GM23338 (cell line): ENCODE measurements at regions not wholly inside any gene's neighbourhood (a gene's known extent, or its start where the extent isn't known, plus 50 kb on each side); places are given as distances from the start of the nearest gene placed in this dataset.

Source experiments
- ATAC-seq: fragments of 200-7000 bp; cut with Tn5 transposase; 3 replicates; pipeline ENCODE4 v1.9.1; 2020
- DNase-seq: peaks from one replicate; pipeline ENCODE4 v3.0.0-alpha.2; 2015; ENCODE audit warnings: low spot score
- H2AFZ ChIP-seq: fragments of 200-600 bp; sonication (generic); 2 replicates; pipeline ENCODE4 v1.8.0; 2016; ENCODE audit warnings: antibody characterized with exemption, mild to moderate bottlenecking, moderate library complexity
- H3F3A ChIP-seq: fragments of 200-600 bp; sonication (generic); replicated peaks from 2 replicates; pipeline ENCODE4 v1.8.0; 2017; ENCODE audit warnings: antibody characterized with exemption, mixed run types, low read depth
- H3K27ac ChIP-seq: fragments of 200-600 bp; sonication (generic); 2 replicates; pipeline ENCODE4 v1.6.1; 2016; ENCODE audit warnings: low read depth
- H3K27me3 ChIP-seq: fragments of 200-600 bp; sonication (generic); 2 replicates; pipeline ENCODE4 v1.8.0; 2016; ENCODE audit warnings: mild to moderate bottlenecking, mixed run types, moderate library complexity; ENCODE audit not compliant: insufficient read depth
- H3K36me3 ChIP-seq: fragments of 200-600 bp; sonication (generic); 2 replicates; pipeline ENCODE4 v1.8.0; 2016; ENCODE audit warnings: mild to moderate bottlenecking; ENCODE audit not compliant: insufficient read depth
- H3K4me1 ChIP-seq: fragments of 200-600 bp; sonication (generic); 2 replicates; pipeline ENCODE4 v1.8.0; 2016; ENCODE audit warnings: mild to moderate bottlenecking, moderate library complexity; ENCODE audit not compliant: insufficient read depth
- H3K4me2 ChIP-seq: fragments of 200-600 bp; sonication (generic); 2 replicates; pipeline ENCODE4 v1.7.1; 2017; ENCODE audit warnings: mixed run types
- H3K4me3 ChIP-seq: fragments of 200-600 bp; sonication (generic); 2 replicates; pipeline ENCODE4 v1.6.1; 2016; ENCODE audit warnings: mixed run types
- H3K79me2 ChIP-seq: fragments of 200-600 bp; sonication (generic); replicated peaks from 2 replicates; pipeline ENCODE4 v1.8.0; 2017; ENCODE audit warnings: mild to moderate bottlenecking; ENCODE audit not compliant: insufficient read depth
- H3K9me2 ChIP-seq: fragments of 200-600 bp; sonication (generic); 2 replicates; pipeline ENCODE4 v1.8.0; 2017; ENCODE audit not compliant: insufficient read depth
- H4K20me1 ChIP-seq: fragments of 200-600 bp; sonication (generic); replicated peaks from 2 replicates; pipeline ENCODE4 v1.8.0; 2017; ENCODE audit warnings: mild to moderate bottlenecking; ENCODE audit not compliant: insufficient read depth
- H3K27ac Mint-ChIP-seq: 2 replicates; pipeline ENCODE4 v1.8.0; 2020; ENCODE audit warnings: inconsistent platforms, mild to moderate bottlenecking, moderate library complexity, mixed read lengths
- H3K27me3 Mint-ChIP-seq: 3 replicates; pipeline ENCODE4 v1.8.0; 2022; ENCODE audit warnings: low read depth, mild to moderate bottlenecking, moderate library complexity, mixed read lengths, inconsistent platforms; ENCODE audit not compliant: insufficient read depth, poor library complexity
- H3K36me3 Mint-ChIP-seq: 3 replicates; pipeline ENCODE4 v1.8.0; 2021; ENCODE audit warnings: low read depth, mild to moderate bottlenecking, inconsistent platforms, moderate library complexity, mixed read lengths
- H3K4me1 Mint-ChIP-seq: 3 replicates; pipeline ENCODE4 v1.8.0; 2020; ENCODE audit warnings: mild to moderate bottlenecking, inconsistent platforms, mixed read lengths
- H3K4me3 Mint-ChIP-seq: 3 replicates; pipeline ENCODE4 v1.8.0; 2021; ENCODE audit warnings: moderate library complexity, mild to moderate bottlenecking, inconsistent platforms, mixed read lengths
- H3K9me3 Mint-ChIP-seq: 3 replicates; pipeline ENCODE4 v1.8.0; 2020; ENCODE audit warnings: moderate library complexity, mild to moderate bottlenecking, inconsistent platforms, mixed read lengths
- CREB1 ChIP-seq: fragments of 250-450 bp; sonication (Bioruptor Pico); IDR thresholded peaks from 2 replicates; pipeline ENCODE4 v1.5.0; 2020; ENCODE audit warnings: low read depth, mild to moderate bottlenecking, moderate library complexity
- EZH2phosphoT487 ChIP-seq: fragments of 200-600 bp; sonication (generic); IDR thresholded peaks from one replicate; pipeline ENCODE4 v1.8.1; 2018; ENCODE audit warnings: antibody characterized with exemption; ENCODE audit not compliant: unreplicated experiment
- ZNF114 ChIP-seq: fragments of 250-450 bp; sonication (Bioruptor Pico); IDR thresholded peaks from 2 replicates; pipeline ENCODE4 v1.5.0; 2020; ENCODE audit warnings: mild to moderate bottlenecking, moderate library complexity
- TF ChIP-seq, protein P1 (sequence below): fragments of 250-450 bp; sonication (Bioruptor Pico); IDR thresholded peaks from 2 replicates; pipeline ENCODE4 v1.5.0; 2020; ENCODE audit warnings: mild to moderate bottlenecking, moderate library complexity
- TF ChIP-seq, protein P2 (sequence below): IDR thresholded peaks from 2 replicates; pipeline ENCODE4 v1.6.1; 2016; ENCODE audit warnings: antibody characterized with exemption
- TF ChIP-seq, protein P3 (sequence below): IDR thresholded peaks from one replicate; pipeline ENCODE4 v1.6.1; 2018; ENCODE audit warnings: antibody characterized with exemption; ENCODE audit not compliant: unreplicated experiment
- TF ChIP-seq, protein P4 (sequence below), 2 experiments: fragments of 200-600 bp in 1 of 2; sonication (generic) in 1 of 2; conservative IDR thresholded peaks; 2 replicates each; pipeline versions ENCODE4 v1.5.1 to v1.6.1; 2016 to 2017; ENCODE audit warnings: antibody characterized with exemption in 2 of 2, low read depth in 2 of 2, mild to moderate bottlenecking in 2 of 2, moderate library complexity in 1 of 2

DNA sequence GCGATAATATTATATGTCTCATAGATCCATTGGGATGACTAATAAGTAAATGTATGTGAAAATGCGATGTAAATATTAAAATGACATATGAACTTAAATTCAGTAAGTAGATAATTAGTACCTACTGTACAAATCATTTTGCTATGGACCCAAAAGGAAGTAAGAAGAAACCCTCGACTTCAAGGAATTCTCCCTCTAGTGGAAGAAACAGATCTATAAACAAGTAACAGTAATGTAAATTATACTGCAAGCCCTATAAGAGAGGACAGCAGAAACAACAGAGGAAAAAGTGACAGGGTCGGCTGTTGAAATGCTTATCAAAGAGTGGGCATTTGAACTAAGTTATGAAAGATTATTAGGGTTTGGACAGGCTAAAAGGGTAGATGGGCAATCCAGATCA, 320.3 kb downstream of the DMAC1 start:
- H3K9me3 Mint-ChIP-seq, result no peaks in the 10 kb centered on the region
- no peak for ATAC-seq
- no peaks in the 10 kb centered on the region for H3K36me3 ChIP-seq

DNA sequence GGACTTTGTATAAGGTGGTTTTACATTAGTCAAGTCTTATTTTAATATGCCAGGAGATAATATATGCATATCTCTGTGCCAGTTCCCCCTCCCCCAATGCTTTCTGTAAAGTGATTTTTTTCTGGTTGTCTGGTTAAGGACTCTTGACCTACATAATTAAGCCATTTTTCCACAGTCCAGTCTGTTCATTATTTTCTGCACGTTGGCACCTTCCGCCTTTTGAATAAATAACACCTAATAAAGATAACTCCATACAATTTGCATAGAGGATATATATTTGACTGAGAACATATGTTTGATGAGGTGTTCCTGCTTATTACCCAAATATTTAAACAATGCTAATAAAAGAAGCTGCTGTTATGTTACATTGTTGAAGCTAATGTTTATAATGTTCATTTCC, 320.9 kb downstream of the DMAC1 start:
- H3K4me3 ChIP-seq, result no peak overlapping the region
- no peaks in the 10 kb centered on the region for H4K20me1 ChIP-seq
- H3K36me3 Mint-ChIP-seq, result no peaks in the 10 kb centered on the region
- H3K9me2 ChIP-seq, result peaks cover 3% of the 10 kb centered on the region; the same call in 1 of the 2 replicates
- H3K27me3 ChIP-seq, result no peaks in the 10 kb centered on the region
- H2AFZ ChIP-seq, result no peak overlapping the region
- H3F3A ChIP-seq, result no peaks in the 10 kb centered on the region
- no peaks in the 10 kb centered on the region for H3K36me3 ChIP-seq
- DNase-seq (no peak), ATAC-seq (no peak)
- no peak overlapping the region for H3K27ac ChIP-seq
- no peaks in the 10 kb centered on the region for H3K4me1 ChIP-seq
- H3K4me3 Mint-ChIP-seq, result no peak overlapping the region
- H3K27me3 Mint-ChIP-seq, result peaks cover 2% of the 10 kb centered on the region
- no peaks in the 10 kb centered on the region for H3K9me3 Mint-ChIP-seq
- H3K4me2 ChIP-seq, result no peak overlapping the region
- H3K79me2 ChIP-seq, result no peaks in the 10 kb centered on the region
- H3K27ac Mint-ChIP-seq, result no peak overlapping the region
- H3K4me1 Mint-ChIP-seq, result no peaks in the 10 kb centered on the region
- TF ChIP-seq ZNF114 (no peak), CREB1 (no peak)
- TF ChIP-seq, protein P1, sequence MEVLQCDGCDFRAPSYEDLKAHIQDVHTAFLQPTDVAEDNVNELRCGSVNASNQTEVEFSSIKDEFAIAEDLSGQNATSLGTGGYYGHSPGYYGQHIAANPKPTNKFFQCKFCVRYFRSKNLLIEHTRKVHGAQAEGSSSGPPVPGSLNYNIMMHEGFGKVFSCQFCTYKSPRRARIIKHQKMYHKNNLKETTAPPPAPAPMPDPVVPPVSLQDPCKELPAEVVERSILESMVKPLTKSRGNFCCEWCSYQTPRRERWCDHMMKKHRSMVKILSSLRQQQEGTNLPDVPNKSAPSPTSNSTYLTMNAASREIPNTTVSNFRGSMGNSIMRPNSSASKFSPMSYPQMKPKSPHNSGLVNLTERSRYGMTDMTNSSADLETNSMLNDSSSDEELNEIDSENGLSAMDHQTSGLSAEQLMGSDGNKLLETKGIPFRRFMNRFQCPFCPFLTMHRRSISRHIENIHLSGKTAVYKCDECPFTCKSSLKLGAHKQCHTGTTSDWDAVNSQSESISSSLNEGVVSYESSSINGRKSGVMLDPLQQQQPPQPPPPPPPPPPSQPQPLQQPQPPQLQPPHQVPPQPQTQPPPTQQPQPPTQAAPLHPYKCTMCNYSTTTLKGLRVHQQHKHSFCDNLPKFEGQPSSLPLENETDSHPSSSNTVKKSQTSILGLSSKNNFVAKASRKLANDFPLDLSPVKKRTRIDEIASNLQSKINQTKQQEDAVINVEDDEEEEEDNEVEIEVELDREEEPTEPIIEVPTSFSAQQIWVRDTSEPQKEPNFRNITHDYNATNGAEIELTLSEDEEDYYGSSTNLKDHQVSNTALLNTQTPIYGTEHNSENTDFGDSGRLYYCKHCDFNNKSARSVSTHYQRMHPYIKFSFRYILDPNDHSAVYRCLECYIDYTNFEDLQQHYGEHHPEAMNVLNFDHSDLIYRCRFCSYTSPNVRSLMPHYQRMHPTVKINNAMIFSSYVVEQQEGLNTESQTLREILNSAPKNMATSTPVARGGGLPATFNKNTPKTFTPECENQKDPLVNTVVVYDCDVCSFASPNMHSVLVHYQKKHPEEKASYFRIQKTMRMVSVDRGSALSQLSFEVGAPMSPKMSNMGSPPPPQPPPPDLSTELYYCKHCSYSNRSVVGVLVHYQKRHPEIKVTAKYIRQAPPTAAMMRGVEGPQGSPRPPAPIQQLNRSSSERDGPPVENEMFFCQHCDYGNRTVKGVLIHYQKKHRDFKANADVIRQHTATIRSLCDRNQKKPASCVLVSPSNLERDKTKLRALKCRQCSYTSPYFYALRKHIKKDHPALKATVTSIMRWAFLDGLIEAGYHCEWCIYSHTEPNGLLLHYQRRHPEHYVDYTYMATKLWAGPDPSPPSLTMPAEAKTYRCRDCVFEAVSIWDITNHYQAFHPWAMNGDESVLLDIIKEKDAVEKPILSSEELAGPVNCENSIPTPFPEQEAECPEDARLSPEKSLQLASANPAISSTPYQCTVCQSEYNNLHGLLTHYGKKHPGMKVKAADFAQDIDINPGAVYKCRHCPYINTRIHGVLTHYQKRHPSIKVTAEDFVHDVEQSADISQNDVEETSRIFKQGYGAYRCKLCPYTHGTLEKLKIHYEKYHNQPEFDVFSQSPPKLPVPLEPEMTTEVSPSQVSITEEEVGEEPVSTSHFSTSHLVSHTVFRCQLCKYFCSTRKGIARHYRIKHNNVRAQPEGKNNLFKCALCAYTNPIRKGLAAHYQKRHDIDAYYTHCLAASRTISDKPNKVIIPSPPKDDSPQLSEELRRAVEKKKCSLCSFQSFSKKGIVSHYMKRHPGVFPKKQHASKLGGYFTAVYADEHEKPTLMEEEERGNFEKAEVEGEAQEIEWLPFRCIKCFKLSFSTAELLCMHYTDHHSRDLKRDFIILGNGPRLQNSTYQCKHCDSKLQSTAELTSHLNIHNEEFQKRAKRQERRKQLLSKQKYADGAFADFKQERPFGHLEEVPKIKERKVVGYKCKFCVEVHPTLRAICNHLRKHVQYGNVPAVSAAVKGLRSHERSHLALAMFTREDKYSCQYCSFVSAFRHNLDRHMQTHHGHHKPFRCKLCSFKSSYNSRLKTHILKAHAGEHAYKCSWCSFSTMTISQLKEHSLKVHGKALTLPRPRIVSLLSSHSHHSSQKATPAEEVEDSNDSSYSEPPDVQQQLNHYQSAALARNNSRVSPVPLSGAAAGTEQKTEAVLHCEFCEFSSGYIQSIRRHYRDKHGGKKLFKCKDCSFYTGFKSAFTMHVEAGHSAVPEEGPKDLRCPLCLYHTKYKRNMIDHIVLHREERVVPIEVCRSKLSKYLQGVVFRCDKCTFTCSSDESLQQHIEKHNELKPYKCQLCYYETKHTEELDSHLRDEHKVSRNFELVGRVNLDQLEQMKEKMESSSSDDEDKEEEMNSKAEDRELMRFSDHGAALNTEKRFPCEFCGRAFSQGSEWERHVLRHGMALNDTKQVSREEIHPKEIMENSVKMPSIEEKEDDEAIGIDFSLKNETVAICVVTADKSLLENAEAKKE, result no peak
- TF ChIP-seq, protein P2, sequence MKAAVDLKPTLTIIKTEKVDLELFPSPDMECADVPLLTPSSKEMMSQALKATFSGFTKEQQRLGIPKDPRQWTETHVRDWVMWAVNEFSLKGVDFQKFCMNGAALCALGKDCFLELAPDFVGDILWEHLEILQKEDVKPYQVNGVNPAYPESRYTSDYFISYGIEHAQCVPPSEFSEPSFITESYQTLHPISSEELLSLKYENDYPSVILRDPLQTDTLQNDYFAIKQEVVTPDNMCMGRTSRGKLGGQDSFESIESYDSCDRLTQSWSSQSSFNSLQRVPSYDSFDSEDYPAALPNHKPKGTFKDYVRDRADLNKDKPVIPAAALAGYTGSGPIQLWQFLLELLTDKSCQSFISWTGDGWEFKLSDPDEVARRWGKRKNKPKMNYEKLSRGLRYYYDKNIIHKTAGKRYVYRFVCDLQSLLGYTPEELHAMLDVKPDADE, result no peak

More for the DNA sequence above, 320.3 kb downstream of the DMAC1 start:
- Histone ChIP-seq H3K4me3 (no peak overlapping the region), H3K79me2 (no peaks in the 10 kb centered on the region), H2AFZ (no peak overlapping the region), H3K4me2 (no peak overlapping the region), H3K27me3 (no peaks in the 10 kb centered on the region), H3K27ac (no peak overlapping the region), H3F3A (no peaks in the 10 kb centered on the region), H3K4me1 (no peaks in the 10 kb centered on the region), H3K9me2 (peaks cover 3% of the 10 kb centered on the region; the same call in 1 of the 2 replicates), H4K20me1 (no peaks in the 10 kb centered on the region)
- Mint-ChIP-seq H3K4me3 (no peak overlapping the region), H3K4me1 (no peaks in the 10 kb centered on the region), H3K27ac (no peak overlapping the region), H3K27me3 (peaks cover 2% of the 10 kb centered on the region), H3K36me3 (no peaks in the 10 kb centered on the region)
- DNase-seq, result peak; percentile 53
- no peak for TF ChIP-seq EZH2phosphoT487
- TF ChIP-seq, protein P3, sequence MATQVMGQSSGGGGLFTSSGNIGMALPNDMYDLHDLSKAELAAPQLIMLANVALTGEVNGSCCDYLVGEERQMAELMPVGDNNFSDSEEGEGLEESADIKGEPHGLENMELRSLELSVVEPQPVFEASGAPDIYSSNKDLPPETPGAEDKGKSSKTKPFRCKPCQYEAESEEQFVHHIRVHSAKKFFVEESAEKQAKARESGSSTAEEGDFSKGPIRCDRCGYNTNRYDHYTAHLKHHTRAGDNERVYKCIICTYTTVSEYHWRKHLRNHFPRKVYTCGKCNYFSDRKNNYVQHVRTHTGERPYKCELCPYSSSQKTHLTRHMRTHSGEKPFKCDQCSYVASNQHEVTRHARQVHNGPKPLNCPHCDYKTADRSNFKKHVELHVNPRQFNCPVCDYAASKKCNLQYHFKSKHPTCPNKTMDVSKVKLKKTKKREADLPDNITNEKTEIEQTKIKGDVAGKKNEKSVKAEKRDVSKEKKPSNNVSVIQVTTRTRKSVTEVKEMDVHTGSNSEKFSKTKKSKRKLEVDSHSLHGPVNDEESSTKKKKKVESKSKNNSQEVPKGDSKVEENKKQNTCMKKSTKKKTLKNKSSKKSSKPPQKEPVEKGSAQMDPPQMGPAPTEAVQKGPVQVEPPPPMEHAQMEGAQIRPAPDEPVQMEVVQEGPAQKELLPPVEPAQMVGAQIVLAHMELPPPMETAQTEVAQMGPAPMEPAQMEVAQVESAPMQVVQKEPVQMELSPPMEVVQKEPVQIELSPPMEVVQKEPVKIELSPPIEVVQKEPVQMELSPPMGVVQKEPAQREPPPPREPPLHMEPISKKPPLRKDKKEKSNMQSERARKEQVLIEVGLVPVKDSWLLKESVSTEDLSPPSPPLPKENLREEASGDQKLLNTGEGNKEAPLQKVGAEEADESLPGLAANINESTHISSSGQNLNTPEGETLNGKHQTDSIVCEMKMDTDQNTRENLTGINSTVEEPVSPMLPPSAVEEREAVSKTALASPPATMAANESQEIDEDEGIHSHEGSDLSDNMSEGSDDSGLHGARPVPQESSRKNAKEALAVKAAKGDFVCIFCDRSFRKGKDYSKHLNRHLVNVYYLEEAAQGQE, result no peak
- TF ChIP-seq, protein P4, sequence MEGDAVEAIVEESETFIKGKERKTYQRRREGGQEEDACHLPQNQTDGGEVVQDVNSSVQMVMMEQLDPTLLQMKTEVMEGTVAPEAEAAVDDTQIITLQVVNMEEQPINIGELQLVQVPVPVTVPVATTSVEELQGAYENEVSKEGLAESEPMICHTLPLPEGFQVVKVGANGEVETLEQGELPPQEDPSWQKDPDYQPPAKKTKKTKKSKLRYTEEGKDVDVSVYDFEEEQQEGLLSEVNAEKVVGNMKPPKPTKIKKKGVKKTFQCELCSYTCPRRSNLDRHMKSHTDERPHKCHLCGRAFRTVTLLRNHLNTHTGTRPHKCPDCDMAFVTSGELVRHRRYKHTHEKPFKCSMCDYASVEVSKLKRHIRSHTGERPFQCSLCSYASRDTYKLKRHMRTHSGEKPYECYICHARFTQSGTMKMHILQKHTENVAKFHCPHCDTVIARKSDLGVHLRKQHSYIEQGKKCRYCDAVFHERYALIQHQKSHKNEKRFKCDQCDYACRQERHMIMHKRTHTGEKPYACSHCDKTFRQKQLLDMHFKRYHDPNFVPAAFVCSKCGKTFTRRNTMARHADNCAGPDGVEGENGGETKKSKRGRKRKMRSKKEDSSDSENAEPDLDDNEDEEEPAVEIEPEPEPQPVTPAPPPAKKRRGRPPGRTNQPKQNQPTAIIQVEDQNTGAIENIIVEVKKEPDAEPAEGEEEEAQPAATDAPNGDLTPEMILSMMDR (conservative IDR thresholded peaks at IDR 0.05; ENCODE audit: low read depth in 2 of 2), result peak in 1 of 2 experiments; percentile 62; a peak in 3 of 4 replicates
